ENCODE measurements at regions not wholly inside any gene's neighbourhood (a gene's known extent, or its start where the extent isn't known, plus 50 kb on each side); places are given as distances from the start of the nearest gene placed in this dataset.

DNA sequence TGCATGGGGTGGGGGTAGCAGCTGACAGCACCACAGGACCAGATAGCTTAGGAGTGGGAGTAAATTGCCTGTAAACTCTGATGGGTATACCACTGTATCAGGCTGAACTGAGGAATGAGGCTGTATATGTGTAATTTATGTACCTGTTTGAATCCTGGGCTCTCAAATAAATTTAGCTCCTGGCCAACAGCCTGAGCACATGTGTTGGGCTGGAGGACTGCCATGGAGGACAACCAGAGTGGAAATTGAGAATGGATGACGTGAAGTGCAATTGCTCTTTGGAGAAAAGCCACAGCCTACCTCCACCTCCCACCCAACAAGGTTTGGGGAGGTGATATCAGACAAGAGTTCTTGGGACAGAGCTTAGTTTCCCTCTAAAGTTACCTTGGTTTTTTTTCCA lies 328.6 kb upstream of the PROK2 start:
- Histone ChIP-seq H3K27me3 (ENCODE audit: control insufficient read depth in 1 of 2, insufficient read depth in 2 of 2, low read length in 2 of 2) (no peaks in the 10 kb centered on the region), H3K4me1 (ENCODE audit: insufficient read depth, low read length) (peaks cover 39% of the 10 kb centered on the region), H3K9me3 (ENCODE audit: low read length) (no peaks in the 10 kb centered on the region), H3K4me3 (ENCODE audit: low read depth in 1 of 2, low read length in 2 of 2) (no peak overlapping the region), H3K9ac (ENCODE audit: low read length) (no peak overlapping the region), H3K36me3 (ENCODE audit: insufficient read depth, low read length) (no peaks in the 10 kb centered on the region), H3K27ac (ENCODE audit: low read depth, low read length) (no peak overlapping the region)

DNA sequence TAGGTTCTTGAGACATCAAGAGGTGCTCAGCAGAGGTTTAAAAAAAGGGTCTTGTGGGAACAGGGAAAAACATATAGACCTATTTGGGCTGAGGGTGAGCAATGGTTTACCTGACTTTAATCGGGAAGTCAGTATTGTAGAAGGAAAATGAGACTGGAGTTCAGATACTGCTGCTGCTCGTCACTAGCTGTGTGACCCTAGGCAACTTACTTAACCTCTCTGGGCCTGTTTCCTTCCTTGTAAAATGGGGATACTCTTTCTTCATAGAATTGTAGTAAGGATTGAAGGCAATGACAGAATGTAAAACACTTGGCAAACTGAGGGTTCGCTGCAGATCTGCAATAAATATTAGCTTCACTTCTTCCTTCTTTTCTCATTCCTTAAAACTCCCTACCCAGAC lies 327.5 kb upstream of the PROK2 start:
- no peaks in the 10 kb centered on the region for H3K27me3 ChIP-seq (ENCODE audit: control insufficient read depth in 1 of 2, insufficient read depth in 2 of 2, low read length in 2 of 2)
- no peak overlapping the region for H3K9ac ChIP-seq (ENCODE audit: low read length)
- no peaks in the 10 kb centered on the region for H3K36me3 ChIP-seq (ENCODE audit: insufficient read depth, low read length)

DNA sequence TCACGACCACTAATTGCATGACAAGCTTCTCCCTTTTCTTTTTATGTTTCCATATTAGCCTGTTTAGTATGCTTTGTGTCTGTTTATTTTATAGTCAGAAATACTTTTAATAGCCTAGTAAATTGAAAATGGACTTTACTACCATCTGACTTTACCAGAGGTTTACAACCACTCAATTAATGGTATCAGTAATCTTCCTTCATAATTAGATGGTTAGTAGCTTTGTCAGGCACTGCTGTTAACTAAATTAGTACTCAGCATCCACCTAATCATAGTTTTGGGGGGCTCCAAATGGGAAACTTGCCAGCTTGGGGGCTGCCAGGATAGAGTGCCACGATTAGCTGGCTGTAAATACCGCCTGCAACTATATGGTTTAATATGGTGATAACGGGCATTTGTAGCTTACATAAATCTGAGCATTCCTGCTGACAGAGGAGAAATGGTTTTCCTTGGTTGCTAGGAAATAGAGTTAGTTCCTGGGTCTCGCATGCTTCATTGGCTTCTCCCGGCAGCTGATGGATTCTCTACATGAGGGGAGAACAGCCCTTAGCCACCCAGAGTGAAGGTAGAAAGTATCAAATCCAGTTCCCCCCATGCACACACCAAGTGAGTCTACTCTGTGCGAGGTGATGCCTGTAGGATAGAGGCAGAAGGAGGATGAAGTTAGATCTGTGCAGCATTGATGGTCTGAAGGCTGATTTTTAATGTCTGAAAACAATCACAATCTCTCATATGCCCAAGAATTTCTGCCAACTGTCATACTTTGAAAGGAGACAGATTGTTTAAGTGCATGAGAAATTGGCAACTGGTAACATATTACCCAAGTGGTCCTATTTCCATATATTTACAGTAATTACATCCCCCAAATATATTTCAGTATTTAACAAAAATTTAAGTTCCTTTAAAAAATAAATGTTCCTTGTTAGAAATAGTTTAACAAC lies 326.6 kb upstream of the PROK2 start:
- Histone ChIP-seq H3K27ac (ENCODE audit: low read depth, low read length) (no peak overlapping the region), H3K4me3 (ENCODE audit: low read depth in 1 of 2, low read length in 2 of 2) (no peak overlapping the region), H3K9me3 (ENCODE audit: low read length) (no peaks in the 10 kb centered on the region), H3K9ac (ENCODE audit: low read length) (no peak overlapping the region), H3K4me1 (ENCODE audit: insufficient read depth, low read length) (peaks cover 37% of the 10 kb centered on the region), H3K36me3 (ENCODE audit: insufficient read depth, low read length) (no peaks in the 10 kb centered on the region), H3K27me3 (ENCODE audit: control insufficient read depth in 1 of 2, insufficient read depth in 2 of 2, low read length in 2 of 2) (no peaks in the 10 kb centered on the region)

More for the DNA sequence above, 327.5 kb upstream of the PROK2 start:
- H3K4me3 ChIP-seq (ENCODE audit: low read depth in 1 of 2, low read length in 2 of 2) = no peak overlapping the region
- no peaks in the 10 kb centered on the region for H3K9me3 ChIP-seq (ENCODE audit: low read length)
- H3K27ac ChIP-seq (ENCODE audit: low read depth, low read length) = no peak overlapping the region
- peaks cover 37% of the 10 kb centered on the region for H3K4me1 ChIP-seq (ENCODE audit: insufficient read depth, low read length)

DNA sequence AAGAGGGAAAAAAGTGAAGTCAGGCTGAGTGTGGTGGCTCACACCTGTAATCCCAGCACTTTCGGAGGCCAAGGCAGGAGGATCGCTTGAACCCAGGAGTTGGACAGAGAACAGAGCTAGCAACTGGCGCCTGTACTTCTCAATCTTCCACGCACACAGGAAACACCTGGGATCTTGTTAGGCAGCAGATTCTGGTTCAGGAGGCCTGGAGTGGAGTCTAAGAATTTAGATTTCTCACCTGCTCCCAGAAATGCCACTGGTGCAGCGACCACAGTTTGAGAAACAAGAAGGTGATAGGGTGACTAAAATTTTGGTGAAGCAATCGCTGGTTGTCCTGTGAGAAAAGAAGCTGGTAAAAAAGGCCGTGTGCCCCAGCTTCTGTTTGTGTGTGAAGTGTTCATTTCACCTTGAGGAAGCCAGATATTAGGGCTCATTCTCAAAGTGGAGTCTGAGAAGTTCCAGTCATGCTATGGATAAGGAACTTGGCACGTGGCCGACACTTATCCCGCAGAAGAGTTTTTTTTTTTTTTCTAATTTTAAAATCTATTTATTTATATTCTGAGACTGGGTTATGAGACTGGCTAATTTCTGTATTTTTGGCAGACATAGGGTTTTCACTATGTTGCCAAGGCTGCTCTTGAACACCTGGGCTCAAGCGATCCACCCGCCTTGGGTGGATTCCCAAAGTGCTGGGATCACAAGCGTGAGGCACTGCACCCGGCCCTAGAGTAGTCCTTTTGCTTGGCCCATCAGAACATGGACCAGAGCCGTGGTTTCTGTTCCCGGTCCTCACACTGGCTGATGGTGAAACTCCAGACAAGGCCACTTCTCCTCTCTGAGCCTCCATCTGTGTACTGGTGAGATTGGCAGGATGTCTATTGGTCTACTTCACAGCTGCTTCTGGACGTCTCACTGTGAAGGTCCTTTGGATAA lies 324.6 kb upstream of the PROK2 start:
- no peak overlapping the region for H3K27ac ChIP-seq (ENCODE audit: low read depth, low read length)
- no peak overlapping the region for H3K9ac ChIP-seq (ENCODE audit: low read length)
- H3K36me3 ChIP-seq (ENCODE audit: insufficient read depth, low read length) = no peaks in the 10 kb centered on the region
- H3K27me3 ChIP-seq (ENCODE audit: control insufficient read depth in 1 of 2, insufficient read depth in 2 of 2, low read length in 2 of 2) = no peaks in the 10 kb centered on the region
- no peaks in the 10 kb centered on the region for H3K9me3 ChIP-seq (ENCODE audit: low read length)
- H3K4me3 ChIP-seq (ENCODE audit: low read depth in 1 of 2, low read length in 2 of 2) = no peak overlapping the region
- H3K4me1 ChIP-seq (ENCODE audit: insufficient read depth, low read length) = peaks cover 32% of the 10 kb centered on the region

DNA sequence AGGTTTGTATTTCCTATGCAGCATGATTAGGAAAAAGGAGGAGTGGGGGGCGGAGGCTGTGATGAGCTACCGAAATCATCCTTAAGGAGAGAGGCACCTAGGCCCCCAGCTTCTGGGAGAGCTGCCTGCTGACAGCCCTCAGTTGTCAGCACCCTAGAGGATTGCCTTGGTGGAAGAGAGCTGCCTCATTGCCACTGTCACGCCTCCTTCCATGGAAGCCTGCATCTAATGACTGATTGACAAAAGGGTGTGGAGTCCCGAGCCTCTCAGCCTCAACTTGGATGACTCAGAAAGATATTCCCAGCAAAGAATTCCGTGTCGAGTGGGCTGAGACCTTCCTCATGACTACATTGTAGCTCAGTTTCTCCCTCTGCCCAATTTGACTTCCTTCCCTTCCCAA lies 320.4 kb upstream of the PROK2 start:
- Histone ChIP-seq H3K4me3 (ENCODE audit: low read depth in 1 of 2, low read length in 2 of 2) (no peak overlapping the region), H3K27ac (ENCODE audit: low read depth, low read length) (no peak overlapping the region), H3K27me3 (ENCODE audit: control insufficient read depth in 1 of 2, insufficient read depth in 2 of 2, low read length in 2 of 2) (no peaks in the 10 kb centered on the region), H3K9ac (ENCODE audit: low read length) (no peak overlapping the region), H3K9me3 (ENCODE audit: low read length) (no peaks in the 10 kb centered on the region), H3K36me3 (ENCODE audit: insufficient read depth, low read length) (no peaks in the 10 kb centered on the region), H3K4me1 (ENCODE audit: insufficient read depth, low read length) (peaks cover 8% of the 10 kb centered on the region)

DNA sequence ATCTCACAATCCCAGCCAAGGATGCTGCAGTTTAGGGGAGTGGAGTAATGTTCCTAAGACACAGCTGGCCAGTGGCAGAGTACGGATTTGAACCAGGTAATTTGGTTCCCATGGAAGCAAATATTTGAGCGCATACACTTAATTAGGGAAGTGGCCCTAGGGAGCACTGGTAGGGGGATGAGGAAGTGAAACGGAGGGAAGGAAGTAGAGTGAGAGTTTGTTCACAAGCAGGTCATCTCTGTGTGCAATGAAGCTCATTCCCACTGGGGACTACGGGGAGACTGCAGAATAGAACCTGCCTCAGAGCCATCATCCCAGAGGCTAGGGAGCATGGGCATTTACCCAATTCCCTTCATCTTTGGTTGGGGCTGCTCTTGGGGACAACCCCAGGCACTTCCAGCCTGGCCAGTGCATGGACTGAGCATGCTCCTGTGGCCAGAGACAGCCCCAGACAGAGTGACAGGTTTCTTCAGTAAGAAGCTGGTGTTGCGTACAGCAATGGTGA lies 317.2 kb upstream of the PROK2 start:
- H3K27me3 ChIP-seq (ENCODE audit: control insufficient read depth in 1 of 2, insufficient read depth in 2 of 2, low read length in 2 of 2) = no peaks in the 10 kb centered on the region
- no peak overlapping the region for H3K4me3 ChIP-seq (ENCODE audit: low read depth in 1 of 2, low read length in 2 of 2)
- no peak overlapping the region for H3K27ac ChIP-seq (ENCODE audit: low read depth, low read length)
- no peak overlapping the region for H3K9ac ChIP-seq (ENCODE audit: low read length)
- no peaks in the 10 kb centered on the region for H3K36me3 ChIP-seq (ENCODE audit: insufficient read depth, low read length)
- H3K4me1 ChIP-seq (ENCODE audit: insufficient read depth, low read length) = peaks cover 8% of the 10 kb centered on the region
- no peaks in the 10 kb centered on the region for H3K9me3 ChIP-seq (ENCODE audit: low read length)

DNA sequence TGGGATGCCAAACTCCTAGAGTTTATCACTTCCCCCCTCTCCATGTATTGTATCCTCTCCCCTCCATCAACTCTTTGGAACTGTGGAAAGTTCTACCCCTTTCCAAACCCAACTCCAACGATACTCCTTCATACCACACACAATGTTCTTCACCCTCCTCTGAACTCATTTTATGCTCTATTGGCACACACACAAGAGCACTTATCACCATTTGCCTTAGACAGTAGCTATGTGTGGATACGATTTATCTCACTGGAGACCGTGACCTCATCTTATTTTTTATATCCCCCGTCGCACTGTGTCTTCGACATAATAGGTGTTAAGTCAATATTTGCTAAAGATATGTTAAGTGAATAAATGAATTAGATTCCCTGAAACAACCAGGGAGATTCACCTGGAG lies 316.5 kb upstream of the PROK2 start:
- H3K4me3 ChIP-seq (ENCODE audit: low read depth in 1 of 2, low read length in 2 of 2) = no peak overlapping the region
- H3K4me1 ChIP-seq (ENCODE audit: insufficient read depth, low read length) = peaks cover 8% of the 10 kb centered on the region
- no peak overlapping the region for H3K9ac ChIP-seq (ENCODE audit: low read length)
- no peak overlapping the region for H3K27ac ChIP-seq (ENCODE audit: low read depth, low read length)
- H3K27me3 ChIP-seq (ENCODE audit: control insufficient read depth in 1 of 2, insufficient read depth in 2 of 2, low read length in 2 of 2) = no peaks in the 10 kb centered on the region
- H3K9me3 ChIP-seq (ENCODE audit: low read length) = no peaks in the 10 kb centered on the region
- no peaks in the 10 kb centered on the region for H3K36me3 ChIP-seq (ENCODE audit: insufficient read depth, low read length)

DNA sequence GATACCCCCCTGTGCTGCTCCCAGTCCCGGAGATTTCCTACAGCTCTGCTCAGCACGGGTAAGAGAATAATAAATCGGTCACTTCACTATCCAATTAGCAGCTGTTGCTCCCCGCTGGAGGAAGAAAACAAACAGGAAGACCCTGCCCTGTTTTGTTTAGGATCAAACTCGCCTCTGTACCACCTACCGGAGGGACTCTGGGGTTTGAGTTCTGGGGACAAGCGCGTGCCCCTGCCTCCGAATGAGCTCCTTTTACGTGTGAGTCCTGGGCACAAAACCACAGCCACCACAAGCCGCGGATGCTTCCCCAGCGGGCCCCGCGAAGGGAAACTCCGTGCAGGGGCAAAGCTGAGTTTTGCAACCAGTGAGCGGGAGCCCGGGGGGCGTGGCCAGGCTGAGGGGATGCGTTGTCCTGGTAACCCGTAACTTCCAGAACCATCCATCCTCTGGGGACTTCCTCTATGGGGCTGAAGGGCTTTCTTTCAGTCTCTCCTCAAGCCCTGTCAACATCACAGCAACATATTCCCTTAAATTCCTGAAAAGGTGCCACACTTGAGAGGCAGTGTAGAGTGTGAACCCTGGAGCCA lies 315.7 kb upstream of the PROK2 start:
- Histone ChIP-seq H3K27ac (ENCODE audit: low read depth, low read length) (peak overlapping the region; percentile 35), H3K4me1 (ENCODE audit: insufficient read depth, low read length) (peaks cover 8% of the 10 kb centered on the region), H3K4me3 (ENCODE audit: low read depth in 1 of 2, low read length in 2 of 2) (peak overlapping the region; percentile 24 to 25), H3K36me3 (ENCODE audit: insufficient read depth, low read length) (no peaks in the 10 kb centered on the region), H3K9me3 (ENCODE audit: low read length) (no peaks in the 10 kb centered on the region), H3K9ac (ENCODE audit: low read length) (no peak overlapping the region), H3K27me3 (ENCODE audit: control insufficient read depth in 1 of 2, insufficient read depth in 2 of 2, low read length in 2 of 2) (no peaks in the 10 kb centered on the region)

DNA sequence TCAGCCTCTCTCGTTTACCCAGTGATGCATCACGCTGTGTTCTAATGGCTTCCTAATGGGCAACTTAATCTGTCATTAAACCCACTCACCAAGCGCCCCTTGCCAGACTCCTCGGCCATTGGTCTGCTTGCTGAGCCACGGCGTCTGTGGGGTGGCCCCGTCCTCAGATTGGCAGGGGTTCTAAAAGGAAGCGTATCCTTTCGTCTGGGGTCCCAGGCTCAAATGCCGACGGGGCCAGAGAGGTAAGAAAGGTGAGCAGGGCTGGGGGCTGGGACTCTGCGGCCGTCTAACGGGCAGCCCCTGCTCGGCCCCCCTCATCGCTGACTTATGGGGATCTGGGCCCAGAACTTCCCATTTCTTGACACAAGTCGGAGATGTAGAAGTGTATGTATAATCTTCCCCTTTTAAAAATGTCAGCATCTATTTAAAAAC lies 315.1 kb upstream of the PROK2 start:
- Histone ChIP-seq H3K4me3 (ENCODE audit: low read depth in 1 of 2, low read length in 2 of 2) (peak overlapping the region in 1 of 2 donors; percentile 24), H3K27ac (ENCODE audit: low read depth, low read length) (peak overlapping the region; percentile 35), H3K36me3 (ENCODE audit: insufficient read depth, low read length) (no peaks in the 10 kb centered on the region), H3K27me3 (ENCODE audit: control insufficient read depth in 1 of 2, insufficient read depth in 2 of 2, low read length in 2 of 2) (no peaks in the 10 kb centered on the region), H3K9ac (ENCODE audit: low read length) (no peak overlapping the region), H3K9me3 (ENCODE audit: low read length) (no peaks in the 10 kb centered on the region), H3K4me1 (ENCODE audit: insufficient read depth, low read length) (peaks cover 8% of the 10 kb centered on the region)

DNA sequence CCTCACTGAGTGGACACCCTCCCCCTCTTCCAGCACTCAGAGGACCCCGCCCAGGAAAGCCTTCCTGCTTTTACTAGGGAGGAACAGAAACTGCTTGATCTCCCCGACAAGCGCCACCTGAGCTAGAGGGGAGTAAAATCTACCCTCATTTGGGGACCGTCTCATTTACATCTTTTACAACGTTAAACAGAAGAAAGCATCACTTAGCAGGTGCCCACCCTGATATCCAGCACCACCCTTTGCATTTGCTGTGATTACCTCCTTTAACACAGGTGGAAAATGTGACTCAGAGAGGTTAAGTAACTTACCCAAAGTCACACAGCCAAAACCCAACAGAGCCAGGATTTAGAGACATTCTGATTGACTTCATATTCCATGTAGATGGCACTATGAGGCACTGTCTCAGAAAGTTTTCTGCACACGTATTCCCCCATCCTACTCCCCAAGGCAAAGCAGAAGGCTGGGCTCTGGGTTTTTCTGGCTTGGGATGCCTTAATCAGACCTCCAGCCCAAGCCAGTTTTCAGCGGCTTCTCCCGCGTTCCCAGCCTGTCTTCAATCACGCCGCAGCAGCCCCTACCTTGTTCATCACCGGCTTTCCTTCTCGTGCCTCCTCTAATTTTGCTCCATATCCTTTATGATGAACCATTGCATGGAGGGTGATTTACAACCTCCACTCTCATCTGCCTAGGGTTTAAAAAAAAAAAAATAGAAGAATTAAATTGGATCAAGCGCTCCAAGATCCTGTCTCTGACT lies 314.6 kb upstream of the PROK2 start:
- Histone ChIP-seq H3K36me3 (ENCODE audit: insufficient read depth, low read length) (no peaks in the 10 kb centered on the region), H3K27ac (ENCODE audit: low read depth, low read length) (no peak overlapping the region)

More for the DNA sequence above, 314.6 kb upstream of the PROK2 start:
- no peak overlapping the region for H3K9ac ChIP-seq (ENCODE audit: low read length)
- H3K4me1 ChIP-seq (ENCODE audit: insufficient read depth, low read length) = peaks cover 8% of the 10 kb centered on the region
- H3K27me3 ChIP-seq (ENCODE audit: control insufficient read depth in 1 of 2, insufficient read depth in 2 of 2, low read length in 2 of 2) = no peaks in the 10 kb centered on the region
- H3K9me3 ChIP-seq (ENCODE audit: low read length) = no peaks in the 10 kb centered on the region
- H3K4me3 ChIP-seq (ENCODE audit: low read depth in 1 of 2, low read length in 2 of 2) = no peak overlapping the region

All from muscle layer of colon (tissue), 2 donors.